ENCODE measurements at regions not wholly inside any gene's neighbourhood (a gene's known extent, or its start where the extent isn't known, plus 50 kb on each side); places are given as distances from the start of the nearest gene placed in this dataset.

GRCh38 chr1:34650090-34650489 lies 104.8 kb upstream of the GJB5 start:
- no peak for TF ChIP-seq CTCF (conservative IDR thresholded peaks at IDR 0.05; ENCODE audit: low read depth, low read length)
- no peak overlapping the region for H3K4me3 ChIP-seq (ENCODE audit: low read depth, low read length)
- DNase-seq (ENCODE audit: low read depth): no peak

- H3K4me3 ChIP-seq (ENCODE audit: low read depth, low read length): no peak overlapping the region
- DNase-seq (ENCODE audit: low read depth): no peak
- TF ChIP-seq CTCF (conservative IDR thresholded peaks at IDR 0.05; ENCODE audit: low read depth, low read length): no peak
These were observed 104.0 kb upstream of the GJB5 start for GRCh38 chr1:34650800-34651199.

GRCh38 chr1:34653110-34653509 lies 101.7 kb upstream of the GJB5 start:
- no peak overlapping the region for H3K4me3 ChIP-seq (ENCODE audit: low read depth, low read length)
- no peak for DNase-seq (ENCODE audit: low read depth)
- TF ChIP-seq CTCF (conservative IDR thresholded peaks at IDR 0.05; ENCODE audit: low read depth, low read length): no peak

- no peak for DNase-seq (ENCODE audit: low read depth)
- no peak for TF ChIP-seq CTCF (conservative IDR thresholded peaks at IDR 0.05; ENCODE audit: low read depth, low read length)
- H3K4me3 ChIP-seq (ENCODE audit: low read depth, low read length): no peak overlapping the region
These were observed 99.5 kb upstream of the GJB5 start for GRCh38 chr1:34655206-34655874.

- TF ChIP-seq CTCF (conservative IDR thresholded peaks at IDR 0.05; ENCODE audit: low read depth, low read length): no peak
- no peak overlapping the region for H3K4me3 ChIP-seq (ENCODE audit: low read depth, low read length)
- no peak for DNase-seq (ENCODE audit: low read depth)
These were observed 99.0 kb upstream of the GJB5 start for GRCh38 chr1:34655875-34656240.

- H3K4me3 ChIP-seq (ENCODE audit: low read depth, low read length): no peak overlapping the region
- TF ChIP-seq CTCF (conservative IDR thresholded peaks at IDR 0.05; ENCODE audit: low read depth, low read length): no peak
- no peak for DNase-seq (ENCODE audit: low read depth)
These were observed 98.5 kb upstream of the GJB5 start for GRCh38 chr1:34656299-34656698.

GRCh38 chr1:34656731-34657130 lies 98.1 kb upstream of the GJB5 start:
- DNase-seq (ENCODE audit: low read depth): no peak

More at GRCh38 chr1:34656731-34657130, 98.1 kb upstream of the GJB5 start:
- no peak overlapping the region for H3K4me3 ChIP-seq (ENCODE audit: low read depth, low read length)
- TF ChIP-seq CTCF (conservative IDR thresholded peaks at IDR 0.05; ENCODE audit: low read depth, low read length): no peak

Measured in choroid plexus epithelial cell (primary cell).